ENCODE measurements at regions not wholly inside any gene's neighbourhood (a gene's known extent, or its start where the extent isn't known, plus 50 kb on each side); places are given as distances from the start of the nearest gene placed in this dataset.

DNA sequence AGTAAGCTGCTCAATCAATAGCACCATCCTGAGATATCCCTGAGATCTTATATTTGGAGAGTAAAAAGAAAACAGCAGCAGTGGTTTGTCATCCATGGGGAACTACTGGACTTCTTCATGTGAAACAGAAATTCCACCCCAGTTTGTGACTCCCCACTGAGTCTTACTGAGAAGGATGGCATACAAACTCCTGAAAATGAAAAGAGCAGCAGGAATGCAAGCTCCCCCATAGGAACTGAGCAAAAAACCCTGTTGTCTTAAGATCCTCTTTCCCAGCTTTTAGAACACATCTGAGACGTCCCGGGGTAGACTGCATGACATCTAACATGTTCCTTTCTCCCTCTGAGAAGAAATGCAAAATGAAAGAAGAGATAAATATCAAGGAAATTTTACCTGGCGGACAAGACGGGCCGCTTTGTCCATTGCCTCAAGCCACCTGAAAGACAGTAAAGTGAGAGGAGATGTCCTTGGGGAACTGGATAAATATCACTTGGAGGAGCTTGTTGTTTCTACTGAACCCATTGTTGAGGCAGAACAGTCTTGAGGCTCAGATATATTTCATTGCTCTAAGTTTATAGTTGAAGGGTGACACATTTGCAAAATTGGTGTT lies 117.1 kb downstream of the NUDT12 start:
- POLR2A ChIA-PET (ENCODE audit: partially characterized antibody) = no interaction called here
- no peak overlapping the region for H4K91ac ChIP-seq (replicated peaks; ENCODE audit: insufficient read length, low read length)
- H3K79me1 ChIP-seq (ENCODE audit: low read depth, low read length) = no peaks in the 10 kb centered on the region
- no peak overlapping the region for H2BK120ac ChIP-seq (replicated peaks; ENCODE audit: low read depth, low read length)
- FAIRE-seq (no peak), DNase-seq (ENCODE audit: low read depth in 1 of 2, low spot score in 2 of 2) (no peak)
- no peaks in the 10 kb centered on the region for H3K27me3 ChIP-seq (replicated peaks in 1 of 4; ENCODE audit: control insufficient read depth in 3 of 4, extremely low read depth in 1 of 4, insufficient read depth in 3 of 4, low read length in 3 of 4)
- CTCF ChIA-PET (ENCODE audit: partially characterized antibody) = interaction anchor here (0.7 to 1.7 kb wide), 4 partner anchors 11 to 189 kb away, joined by 3 to 6 read pairs (median 4); no protein-coding TSS in a partner anchor
- H2AFZ ChIP-seq (ENCODE audit: low read length) = no peak overlapping the region
- no peak overlapping the region for H3K9ac ChIP-seq (replicated peaks in 1 of 4; ENCODE audit: extremely low read depth in 1 of 4, low read depth in 3 of 4, low read length in 3 of 4)
- H3K79me2 ChIP-seq (ENCODE audit: control insufficient read depth in 1 of 2, insufficient read depth in 2 of 2, low read length in 2 of 2) = no peaks in the 10 kb centered on the region
- no peak overlapping the region for H3K4ac ChIP-seq (replicated peaks; ENCODE audit: insufficient read length, low read depth, low read length)
- no peaks in the 10 kb centered on the region for H4K20me1 ChIP-seq (replicated peaks in 1 of 2; ENCODE audit: control insufficient read depth in 1 of 2, insufficient read depth in 2 of 2, low read length in 2 of 2)
- 68% methylated on average over 5 of the region's 5 CpGs; no CpG with 5 or more reads in 1 of the 2 experiments for WGBS, 2 experiments (ENCODE audit: extremely low coverage in 1 of 2, insufficient coverage in 1 of 2, insufficient read length in 1 of 2, insufficient replicate concordance in 2 of 2, low coverage in 1 of 2, low lambda C conversion rate in 2 of 2, missing lambda C conversion rate in 1 of 2)
- H4K8ac ChIP-seq (ENCODE audit: extremely low read depth, insufficient read depth, low read length) = no peak overlapping the region
- H3K4me3 ChIP-seq (ENCODE audit: extremely low read depth in 1 of 4, insufficient read depth in 2 of 4, low read depth in 3 of 4, low read length in 4 of 4) = no peak overlapping the region
- H2BK20ac ChIP-seq (ENCODE audit: low read length) = no peak overlapping the region
- no peaks in the 10 kb centered on the region for H3K36me3 ChIP-seq (ENCODE audit: control insufficient read depth in 2 of 4, insufficient read depth in 4 of 4, low read length in 3 of 4)
- no peak overlapping the region for H2BK5ac ChIP-seq (ENCODE audit: low read depth, low read length)
- no peak overlapping the region for H2BK12ac ChIP-seq (ENCODE audit: low read depth, low read length)
- H3K14ac ChIP-seq (ENCODE audit: insufficient read length) = no peak overlapping the region
- no peak overlapping the region; a peak in 1 of 4 replicates for H3K4me2 ChIP-seq (ENCODE audit: insufficient read depth in 1 of 2, low read depth in 2 of 2, low read length in 2 of 2)
- no peak overlapping the region for H3K18ac ChIP-seq (ENCODE audit: extremely low read depth, low read length)
- H2AK5ac ChIP-seq (ENCODE audit: low read depth, low read length) = no peak overlapping the region
- no peak overlapping the region for H3K27ac ChIP-seq (ENCODE audit: low read depth, low read length)
- H3K56ac ChIP-seq (replicated peaks; ENCODE audit: insufficient read length, low read depth, low read length) = no peak overlapping the region
- TF ChIP-seq ASH2L (IDR thresholded peaks at IDR 0.05; ENCODE audit: low read length) (no peak), SIX5 (IDR thresholded peaks at IDR 0.05; ENCODE audit: low read depth, low read length) (no peak), ZNF274 (IDR thresholded peaks at IDR 0.05; ENCODE audit: borderline replicate concordance, extremely low read depth, low read length) (no peak), NANOG (IDR thresholded peaks at IDR 0.05; ENCODE audit: insufficient read depth, low read depth, low read length, poor library complexity, severe bottlenecking) (no peak), TAF1 (IDR thresholded peaks at IDR 0.05; ENCODE audit: low read depth, low read length) (no peak), KDM5A (IDR thresholded peaks at IDR 0.05; ENCODE audit: low read length) (no peak), POLR2AphosphoS5 (IDR thresholded peaks at IDR 0.05; ENCODE audit: low read depth, low read length) (no peak), SP4 (IDR thresholded peaks at IDR 0.05; ENCODE audit: low read length) (no peak), RXRA (IDR thresholded peaks at IDR 0.05; ENCODE audit: insufficient read depth, low read depth, low read length) (no peak), KDM4A (IDR thresholded peaks at IDR 0.05; ENCODE audit: low read depth, low read length, severe bottlenecking) (no peak), HDAC6 (IDR thresholded peaks at IDR 0.05; ENCODE audit: low read depth, low read length) (no peak), CHD1 (IDR thresholded peaks at IDR 0.05; ENCODE audit: low read depth, low read length) (no peak), POLR2A (IDR thresholded peaks at IDR 0.05; ENCODE audit: control extremely low read depth in 1 of 2, low read depth in 2 of 2, low read length in 2 of 2) (no peak), SIN3A (conservative IDR thresholded peaks at IDR 0.05 in 1 of 2, IDR thresholded peaks at IDR 0.05 in 1 of 2; ENCODE audit: low read depth in 1 of 2, low read length in 2 of 2) (no peak), MAFK (IDR thresholded peaks at IDR 0.05; ENCODE audit: low read depth, low read length) (no peak)
- no peak overlapping the region for H2BK15ac ChIP-seq (ENCODE audit: low read length)
- no peaks in the 10 kb centered on the region for H3K23me2 ChIP-seq (ENCODE audit: low read depth, low read length)
- H4K5ac ChIP-seq (ENCODE audit: insufficient read length, low read depth, low read length) = no peak overlapping the region
- H3K9me3 ChIP-seq (ENCODE audit: insufficient read depth in 2 of 2, low read depth in 1 of 2, low read length in 1 of 2) = no peaks in the 10 kb centered on the region
- peaks cover 0 to 7% (median 2%) of the 10 kb centered on the region in 4 experiments; a peak in 3 of 7 replicates for H3K4me1 ChIP-seq (replicated peaks in 1 of 4; ENCODE audit: control insufficient read depth in 3 of 4, insufficient read depth in 4 of 4, low read length in 3 of 4)
- no peak overlapping the region for H3K23ac ChIP-seq (ENCODE audit: insufficient read length)
